Stromal cell of bone marrow (primary cell): ENCODE measurements at regions not wholly inside any gene's neighbourhood (a gene's known extent, or its start where the extent isn't known, plus 50 kb on each side); places are given as distances from the start of the nearest gene placed in this dataset.
"Not testable (repeated sequence)": the region's sequence is repeated elsewhere in the genome, so short reads cannot be mapped to it uniquely, and the experiment has no call there.

ENCODE experiments used
- DNase-seq: peaks from one replicate; pipeline ENCODE4 v3.0.0-alpha.2; 2012; ENCODE audit warnings: low read depth

GRCh38 chr11:134845474-134846327 is 433.7 kb upstream of the B3GAT1 start:
- no peak for DNase-seq

- DNase-seq: no peak
Measured at GRCh38 chr11:134844838-134845237, 432.8 kb upstream of the B3GAT1 start.

GRCh38 chr11:134843735-134844134 is 431.7 kb upstream of the B3GAT1 start:
- no peak for DNase-seq

- no peak for DNase-seq
Measured at GRCh38 chr11:134843020-134843419, 431.0 kb upstream of the B3GAT1 start.

DNA sequence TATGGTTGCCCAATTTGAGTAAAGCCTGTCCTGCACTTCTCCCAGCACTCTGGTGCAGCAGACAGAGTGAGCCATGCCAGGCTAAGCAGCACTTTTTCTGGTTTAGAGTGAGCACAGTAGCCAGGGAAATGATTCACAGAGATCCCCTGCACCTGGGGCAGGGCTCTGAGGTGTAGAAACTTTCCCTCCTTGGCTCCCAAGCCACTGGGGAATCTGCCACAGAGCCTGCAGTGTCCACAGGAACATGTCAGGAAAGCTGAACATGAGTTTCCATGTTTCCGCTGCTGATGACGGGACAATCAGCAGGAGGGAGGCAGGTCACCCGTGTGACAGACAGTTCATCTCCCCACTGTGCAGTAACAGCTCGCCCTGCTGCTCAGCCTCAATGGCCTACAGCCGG is 429.9 kb upstream of the B3GAT1 start:
- no peak for DNase-seq

GRCh38 chr11:134841411-134841810 is 429.4 kb upstream of the B3GAT1 start:
- no peak for DNase-seq

DNA sequence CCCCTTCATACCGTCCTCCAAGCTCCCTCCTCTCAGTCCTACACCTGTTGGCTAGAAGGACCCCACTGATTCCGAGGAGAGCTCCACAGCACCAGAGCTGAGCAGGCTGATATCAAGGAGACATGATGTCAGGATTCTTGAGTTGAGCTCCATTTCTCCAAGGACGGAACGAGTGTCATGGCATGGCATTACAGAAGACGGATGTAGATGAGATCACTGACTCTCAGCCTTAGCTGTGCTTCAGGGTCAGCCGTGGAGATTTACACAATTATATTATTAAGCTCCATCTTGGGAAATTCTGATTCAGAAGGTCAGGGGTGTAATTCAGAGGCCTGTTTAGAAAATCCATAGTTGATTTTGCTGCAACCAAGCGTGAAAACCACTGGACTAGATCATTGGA is 428.9 kb upstream of the B3GAT1 start:
- no peak for DNase-seq

DNA sequence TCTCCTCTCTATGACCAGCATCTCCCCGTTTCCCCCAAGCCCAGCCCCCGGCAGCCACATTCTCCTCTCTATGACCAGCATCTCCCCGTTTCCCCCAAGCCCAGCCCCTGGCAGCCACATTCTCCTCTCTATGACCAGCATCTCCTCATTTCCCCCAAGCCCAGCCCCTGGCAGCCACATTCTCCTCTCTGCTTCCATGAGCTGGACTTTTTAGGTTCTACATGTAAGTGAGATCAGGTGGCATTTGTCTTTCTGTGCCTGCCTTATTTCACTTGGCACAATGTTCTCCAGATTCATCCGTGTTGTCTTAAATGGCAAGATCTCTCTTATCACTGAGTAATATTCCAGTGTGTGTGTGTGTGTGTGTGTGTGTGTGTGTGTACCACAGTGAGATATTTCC is 428.1 kb upstream of the B3GAT1 start:
- DNase-seq: not testable (repeated sequence)

DNA sequence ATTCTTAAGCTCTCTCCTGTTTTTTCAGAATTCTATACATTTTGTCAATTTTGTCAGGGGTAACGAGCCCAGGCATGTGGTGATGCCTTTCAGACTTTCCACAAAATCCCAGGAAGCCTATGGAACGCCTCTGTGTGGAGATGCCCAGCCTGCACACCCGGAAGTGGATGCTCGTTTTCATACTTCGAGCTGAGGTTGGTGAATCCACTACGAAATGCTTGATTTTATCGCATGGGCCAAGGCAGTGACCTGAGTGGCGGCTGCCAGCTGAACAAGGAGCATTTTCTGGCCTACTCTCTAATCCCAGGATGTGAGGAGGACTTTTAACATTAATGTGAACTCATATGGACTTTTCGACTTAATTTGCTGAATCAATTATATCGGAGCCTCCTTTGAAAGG is 426.7 kb upstream of the B3GAT1 start:
- no peak for DNase-seq

- no peak for DNase-seq
Measured at GRCh38 chr11:134837887-134838232, 425.8 kb upstream of the B3GAT1 start.

DNA sequence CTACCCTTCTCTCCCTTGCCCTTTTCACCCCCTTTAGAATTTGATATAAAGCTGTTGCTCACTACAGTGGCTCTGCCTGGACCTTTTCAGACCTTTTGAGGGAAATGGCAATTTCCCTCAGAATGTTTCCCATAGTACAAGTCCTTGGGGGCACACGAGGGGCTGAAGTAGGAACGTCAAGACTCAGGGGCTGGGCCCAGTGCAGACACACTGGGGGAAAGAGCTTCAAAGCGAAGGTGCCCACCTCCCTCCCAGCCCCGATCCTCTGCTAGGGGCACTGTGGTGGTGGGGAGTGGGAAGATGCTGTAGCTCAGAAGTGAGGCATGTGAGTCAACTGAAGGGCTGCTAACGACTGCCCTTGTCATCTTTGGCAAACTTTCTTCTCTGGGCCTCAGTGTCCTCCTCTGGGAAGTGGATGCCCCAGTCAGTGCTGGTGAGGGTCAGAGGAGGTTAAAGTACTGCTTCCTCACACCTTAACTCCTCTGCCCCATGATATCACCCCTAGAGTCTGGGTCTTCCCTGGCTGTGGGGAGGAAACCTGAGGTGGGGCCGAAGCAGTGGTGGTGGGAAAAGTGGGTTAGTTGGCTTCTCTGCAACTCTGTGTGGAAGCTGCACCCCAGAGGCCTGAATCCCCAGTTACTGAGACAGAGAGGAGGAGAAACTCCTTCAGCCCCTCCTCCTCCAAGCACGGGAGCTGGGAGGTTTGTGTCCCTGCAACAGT is 425.3 kb upstream of the B3GAT1 start:
- no peak for DNase-seq

DNA sequence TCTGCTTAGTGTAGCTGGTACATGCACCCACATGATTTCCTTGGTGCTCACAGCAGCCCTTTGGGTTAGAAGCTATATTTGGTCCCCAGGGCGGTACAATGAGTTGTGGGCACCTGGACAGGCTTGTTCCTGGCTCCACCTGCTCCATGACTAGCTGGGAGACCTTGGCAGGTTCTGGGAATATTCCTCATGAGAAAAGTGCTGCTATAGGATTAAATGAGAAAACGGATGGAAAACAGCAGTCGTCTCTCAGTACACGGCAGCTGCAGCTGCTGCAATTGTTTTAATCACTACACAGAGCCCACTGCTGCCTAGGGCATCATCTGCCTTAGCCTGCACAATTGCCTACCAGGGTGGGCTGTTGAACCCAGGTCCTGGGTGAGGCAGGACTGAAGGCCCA is 424.5 kb upstream of the B3GAT1 start:
- DNase-seq: no peak

DNA sequence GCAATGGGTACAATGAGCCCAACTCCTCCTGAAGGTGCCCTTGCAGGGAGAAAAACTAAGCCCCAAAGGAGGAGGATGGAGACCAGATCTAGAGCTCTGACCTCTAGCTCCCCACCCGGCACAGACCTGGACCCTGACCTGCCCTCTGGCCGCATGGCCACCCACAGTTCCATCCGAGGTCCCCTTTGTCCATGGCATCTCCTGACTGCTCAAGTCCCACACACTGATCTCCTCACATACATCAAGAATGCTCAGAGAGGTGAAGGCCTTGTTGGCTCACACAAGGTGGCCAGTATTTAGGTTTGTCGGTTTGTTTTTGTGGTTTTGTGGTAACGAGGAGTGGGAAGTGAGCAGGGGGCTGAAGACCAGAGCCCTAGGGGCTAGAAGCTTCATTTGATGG is 423.5 kb upstream of the B3GAT1 start:
- DNase-seq: no peak

- no peak for DNase-seq
Measured at GRCh38 chr11:134830312-134830711, 418.3 kb upstream of the B3GAT1 start.

DNA sequence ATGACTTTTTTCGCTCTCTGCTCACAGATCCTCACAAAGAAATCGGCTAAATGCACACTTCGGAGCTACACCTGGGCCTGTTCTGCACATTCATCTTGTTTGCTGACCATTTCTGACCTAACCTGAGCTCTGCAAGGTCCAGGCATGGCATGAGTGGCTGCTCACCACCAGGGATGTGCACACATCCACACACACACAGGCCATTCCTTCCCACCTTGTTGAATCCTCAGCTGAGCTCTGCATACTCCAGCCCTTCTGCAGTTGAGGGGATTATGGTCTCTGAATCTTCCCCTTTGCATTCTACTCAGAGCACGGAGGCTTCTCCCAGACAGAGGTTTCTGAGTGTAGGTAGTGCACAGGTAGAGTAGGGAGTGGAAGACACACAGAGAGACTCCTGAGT is 411.9 kb upstream of the B3GAT1 start:
- no peak for DNase-seq

- no peak for DNase-seq
Measured at GRCh38 chr11:134822897-134823296, 410.9 kb upstream of the B3GAT1 start.

DNA sequence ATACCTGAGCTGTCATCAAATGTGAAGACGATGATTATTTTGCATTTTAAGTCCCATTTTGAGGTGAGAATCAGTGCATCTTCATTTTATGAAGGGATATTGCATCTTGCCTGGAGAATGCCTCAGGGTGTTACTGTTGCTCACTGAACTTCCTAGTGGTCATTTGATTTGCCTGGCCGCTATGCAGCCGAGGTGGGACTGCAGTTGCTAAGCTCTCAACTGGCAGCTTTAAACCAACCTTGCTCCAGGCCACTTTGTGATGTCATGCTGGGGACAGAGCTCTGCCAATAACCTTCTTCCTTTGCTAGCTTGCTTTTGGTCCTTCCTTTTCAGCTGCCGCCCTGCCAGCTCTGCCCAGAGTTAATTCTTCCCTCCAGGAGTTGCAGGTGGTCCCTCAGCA is 409.4 kb upstream of the B3GAT1 start:
- DNase-seq: no peak

DNA sequence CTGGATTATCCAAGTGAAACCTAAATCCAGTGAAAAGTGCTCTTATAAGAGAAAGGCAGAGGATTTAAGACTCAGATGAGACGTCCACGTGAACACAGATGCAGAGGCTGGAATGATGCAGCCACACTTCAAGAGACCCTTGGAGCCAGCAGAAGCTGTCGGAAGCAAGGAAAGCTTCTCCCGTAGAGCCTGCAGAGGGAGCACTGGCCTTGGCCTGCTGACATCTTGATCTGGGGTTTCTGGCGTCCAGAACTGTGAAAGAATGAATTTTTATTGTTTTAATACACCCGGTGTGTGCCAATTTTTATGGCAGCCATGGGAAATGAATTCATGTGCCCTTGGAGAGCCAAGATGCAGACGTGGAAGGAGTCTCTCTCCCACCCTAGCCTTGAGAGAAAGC is 407.0 kb upstream of the B3GAT1 start:
- no peak for DNase-seq

GRCh38 chr11:134818516-134818915 is 406.5 kb upstream of the B3GAT1 start:
- no peak for DNase-seq

DNA sequence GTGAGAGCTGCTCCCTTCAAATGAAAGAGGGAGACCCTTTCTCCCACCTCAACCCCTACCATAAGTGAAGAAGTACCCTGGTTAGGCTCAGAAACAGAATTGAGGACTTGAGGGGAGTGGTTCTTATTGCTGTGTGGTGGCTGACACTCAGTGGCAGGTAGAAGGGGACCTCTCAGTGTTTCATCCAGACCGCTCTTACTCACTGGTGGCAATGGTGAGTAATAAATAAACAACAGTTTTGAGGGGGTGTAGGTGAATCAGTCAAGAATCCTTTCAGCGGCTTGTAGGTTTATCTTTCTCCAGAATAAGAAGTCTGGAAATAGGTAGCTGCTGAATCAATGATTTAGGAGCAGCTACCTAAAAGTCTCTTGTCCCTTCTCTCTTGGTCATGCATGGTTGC is 403.4 kb upstream of the B3GAT1 start:
- DNase-seq: no peak

DNA sequence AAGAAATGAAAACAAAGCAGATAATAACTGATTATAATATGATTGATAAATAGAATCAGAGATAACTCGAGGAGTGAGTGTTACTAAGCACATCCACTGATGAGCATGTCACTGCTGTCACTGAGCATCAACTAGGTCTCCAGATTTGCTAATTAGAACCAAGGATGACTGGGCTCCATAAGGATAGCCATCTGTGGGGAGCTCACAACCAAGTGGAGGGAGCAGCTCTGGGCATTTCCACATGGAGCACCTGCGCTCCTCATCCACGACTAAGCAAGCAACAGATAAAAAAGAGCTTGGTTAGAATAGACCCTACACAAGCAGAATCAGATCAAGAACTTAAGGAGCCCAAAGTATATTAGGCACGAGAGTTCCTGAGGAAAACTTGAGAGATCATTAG is 396.0 kb upstream of the B3GAT1 start:
- no peak for DNase-seq

GRCh38 chr11:134802598-134802997 is 390.6 kb upstream of the B3GAT1 start:
- no peak for DNase-seq

DNA sequence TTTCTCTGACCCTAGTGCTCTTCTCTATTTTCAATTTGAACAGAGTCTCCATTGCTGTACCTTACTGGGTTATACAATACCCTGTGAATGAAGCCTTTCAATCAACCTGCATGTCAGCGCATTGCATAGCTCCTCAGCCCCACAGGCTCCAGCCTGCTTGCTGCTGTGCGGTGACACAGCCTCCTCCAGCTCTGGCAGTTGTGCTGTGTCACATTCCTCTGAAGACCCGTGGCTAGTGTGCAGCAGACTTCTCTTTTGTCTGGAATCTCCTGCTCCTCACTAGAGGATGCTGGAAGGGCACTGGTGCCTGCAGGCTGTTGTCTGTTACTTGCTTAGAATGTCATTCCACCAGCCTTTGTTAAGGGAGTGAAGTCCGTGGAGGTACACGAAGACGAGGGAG is 390.1 kb upstream of the B3GAT1 start:
- no peak for DNase-seq

DNA sequence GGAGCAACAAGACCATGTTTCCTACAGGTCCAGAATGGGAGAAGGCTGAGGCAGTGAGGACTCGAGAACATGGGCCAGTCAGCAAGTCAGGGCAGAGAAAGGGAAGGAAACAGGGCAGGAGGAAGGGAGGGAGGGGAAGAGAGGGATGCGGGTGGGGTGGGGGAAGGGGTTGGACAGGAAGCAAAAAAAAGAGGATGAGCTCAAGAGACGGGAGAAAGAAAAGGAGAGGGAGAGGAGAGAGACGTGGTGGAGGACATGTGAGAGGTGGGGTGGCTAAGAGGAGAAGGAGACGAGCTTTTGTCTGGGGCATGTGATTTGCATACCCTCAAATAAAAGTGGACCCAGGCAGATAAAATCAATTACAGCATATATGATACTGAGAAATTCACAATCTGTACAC is 389.5 kb upstream of the B3GAT1 start:
- DNase-seq: no peak
